ENCODE measurements at regions not wholly inside any gene's neighbourhood (a gene's known extent, or its start where the extent isn't known, plus 50 kb on each side); places are given as distances from the start of the nearest gene placed in this dataset.
A peak's percentile ranks its signal among the peaks of the same experiment; 100 is the strongest.

DNA sequence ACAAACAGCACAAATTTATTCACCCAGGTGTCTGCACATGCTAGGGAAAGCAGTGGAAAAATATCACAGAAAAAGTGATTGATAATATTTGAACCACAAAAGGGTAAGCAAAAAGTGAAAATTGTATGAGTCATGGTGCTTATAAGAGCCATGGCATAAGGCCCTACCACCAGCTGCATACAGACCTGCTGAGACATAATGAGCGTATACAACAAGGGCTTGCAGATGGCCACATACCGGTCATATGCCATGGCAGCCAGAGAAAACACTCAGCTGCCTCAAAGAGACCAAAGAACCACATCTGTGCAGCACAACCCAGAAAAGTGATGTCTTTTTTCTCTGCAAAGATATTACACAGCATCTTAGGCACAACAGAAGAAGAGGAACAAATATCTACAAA, 71.4 kb upstream of the OR9G4 start:
- no peak for ATAC-seq
- Histone ChIP-seq H3K27me3 (no peaks in the 10 kb centered on the region), H3K4me3 (no peak overlapping the region), H3K4me1 (no peaks in the 10 kb centered on the region), H3K36me3 (no peaks in the 10 kb centered on the region), H3K9me3 (no peaks in the 10 kb centered on the region), H3K27ac (no peak overlapping the region)
- FAIRE-seq: no peak
- TF ChIP-seq CTCF (IDR thresholded peaks at IDR 0.05): no peak
- DNase-seq: no peak
- intact Hi-C loops (cut with DNase I): no loop called here
- 84 to 97% methylated on average over 2 of the region's 2 CpGs for WGBS, 2 donors

DNA sequence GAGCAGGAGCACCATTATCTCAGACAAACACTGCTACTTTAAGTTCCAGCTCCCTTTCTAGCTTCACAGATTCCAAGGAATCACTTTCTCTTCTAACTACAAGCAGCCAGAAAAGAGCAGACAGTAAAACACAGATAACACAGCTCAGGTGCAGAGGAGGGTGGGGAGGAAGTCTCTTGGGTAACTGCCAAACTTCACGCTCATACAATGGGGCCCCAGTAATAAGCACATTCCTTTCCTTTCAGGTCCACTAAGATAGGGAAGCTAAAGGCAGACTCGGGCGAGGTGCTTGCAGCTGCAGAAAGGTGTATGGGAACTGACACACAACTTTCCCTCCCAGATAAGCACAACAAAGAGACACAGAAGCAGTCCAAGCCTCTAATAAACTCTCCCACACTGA, 69.2 kb upstream of the OR9G4 start:
- Histone ChIP-seq H3K36me3 (no peaks in the 10 kb centered on the region), H3K4me3 (no peak overlapping the region), H3K27me3 (no peaks in the 10 kb centered on the region), H3K4me1 (no peaks in the 10 kb centered on the region), H3K9me3 (no peaks in the 10 kb centered on the region), H3K27ac (no peak overlapping the region)
- peak in 1 of 4 donors; percentile 35 for ATAC-seq
- TF ChIP-seq CTCF (IDR thresholded peaks at IDR 0.05): no peak
- intact Hi-C loops (cut with DNase I): no loop called here
- no peak for FAIRE-seq
- no peak for DNase-seq
- WGBS, 2 donors: 11 to 18% methylated on average over 3 of the region's 3 CpGs

DNA sequence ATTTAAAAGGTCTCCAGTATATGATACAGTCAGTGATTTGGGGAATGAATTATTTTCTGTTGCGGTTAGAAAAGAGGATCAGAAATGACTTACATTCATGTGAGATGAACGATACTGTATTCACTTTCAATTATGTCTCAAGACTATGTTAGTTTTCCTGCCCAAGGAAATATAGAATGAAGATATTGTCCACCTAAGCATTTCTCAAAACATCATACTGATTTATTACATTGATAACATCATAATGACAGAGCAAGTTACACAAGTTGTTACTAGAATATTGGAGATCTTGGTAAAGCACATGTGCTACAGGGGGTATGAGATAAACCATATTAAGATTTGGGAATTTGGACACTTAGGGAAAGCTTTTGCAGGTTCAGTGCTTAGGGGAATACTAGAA, 67.8 kb upstream of the OR9G4 start:
- no peak for TF ChIP-seq CTCF (IDR thresholded peaks at IDR 0.05)
- no peak for DNase-seq
- no peak for FAIRE-seq
- H3K36me3 ChIP-seq: no peaks in the 10 kb centered on the region
- H3K27me3 ChIP-seq: no peaks in the 10 kb centered on the region
- H3K9me3 ChIP-seq: no peaks in the 10 kb centered on the region
- intact Hi-C loops (cut with DNase I): no loop called here
- H3K4me1 ChIP-seq: no peaks in the 10 kb centered on the region
- no peak overlapping the region for H3K4me3 ChIP-seq
- no peak overlapping the region for H3K27ac ChIP-seq
- no peak for ATAC-seq
- 75 to 91% methylated on average over 2 of the region's 2 CpGs for WGBS, 2 donors

GRCh38 chr11:56808326-56808725, 59.8 kb upstream of the OR9G4 start:
- Histone ChIP-seq H3K4me3 (no peak overlapping the region), H3K9me3 (no peaks in the 10 kb centered on the region), H3K27me3 (no peaks in the 10 kb centered on the region), H3K4me1 (no peaks in the 10 kb centered on the region), H3K36me3 (no peaks in the 10 kb centered on the region), H3K27ac (no peak overlapping the region)
- intact Hi-C loops (cut with DNase I): no loop called here
- TF ChIP-seq CTCF (IDR thresholded peaks at IDR 0.05): no peak
- 19 to 24% methylated on average over 1 of the region's 1 CpG for WGBS, 2 donors
- FAIRE-seq (no peak), DNase-seq (no peak), ATAC-seq (no peak)

- FAIRE-seq: no peak
- Histone ChIP-seq H3K4me3 (no peak overlapping the region), H3K27ac (no peak overlapping the region), H3K36me3 (no peaks in the 10 kb centered on the region), H3K27me3 (no peaks in the 10 kb centered on the region), H3K4me1 (no peaks in the 10 kb centered on the region), H3K9me3 (no peaks in the 10 kb centered on the region)
- no peak for DNase-seq
- no peak for ATAC-seq
- TF ChIP-seq CTCF (IDR thresholded peaks at IDR 0.05): no peak
- intact Hi-C loops (cut with DNase I): no loop called here
- 57 to 63% methylated on average over 4 of the region's 4 CpGs for WGBS, 2 donors
Measured at GRCh38 chr11:56799691-56800210, 51.3 kb upstream of the OR9G4 start.
